ENCODE measurements at regions not wholly inside any gene's neighbourhood (a gene's known extent, or its start where the extent isn't known, plus 50 kb on each side); places are given as distances from the start of the nearest gene placed in this dataset.

- DNase-seq = no peak
Observed at GRCh38 chr9:8186560-8186959, 387.0 kb upstream of the DMAC1 start.

- DNase-seq = no peak
Observed at GRCh38 chr9:8183618-8184017, 384.0 kb upstream of the DMAC1 start.

- peak; percentile 53 to 62 for DNase-seq
Observed at GRCh38 chr9:8179381-8180053, 379.9 kb upstream of the DMAC1 start.

GRCh38 chr9:8172000-8172399, 372.4 kb upstream of the DMAC1 start:
- DNase-seq = no peak

- DNase-seq = no peak
Observed at GRCh38 chr9:8168916-8169438, 369.4 kb upstream of the DMAC1 start.

GRCh38 chr9:8160787-8161186, 361.2 kb upstream of the DMAC1 start:
- no peak for DNase-seq

GRCh38 chr9:8158574-8158973, 359.0 kb upstream of the DMAC1 start:
- no peak for DNase-seq

- no peak for DNase-seq
Observed at GRCh38 chr9:8157683-8158324, 358.2 kb upstream of the DMAC1 start.

GRCh38 chr9:8156346-8156745, 356.8 kb upstream of the DMAC1 start:
- DNase-seq = no peak

GRCh38 chr9:8155706-8156105, 356.1 kb upstream of the DMAC1 start:
- no peak for DNase-seq

GRCh38 chr9:8143677-8144076, 344.1 kb upstream of the DMAC1 start:
- DNase-seq = peak in 1 of 2 experiments; percentile 12

GRCh38 chr9:8140557-8140956, 341.0 kb upstream of the DMAC1 start:
- peak; percentile 28 to 76 for DNase-seq

GRCh38 chr9:8139756-8140155, 340.2 kb upstream of the DMAC1 start:
- DNase-seq = no peak

- no peak for DNase-seq
Observed at GRCh38 chr9:8136477-8136876, 336.9 kb upstream of the DMAC1 start.

GRCh38 chr9:8134635-8135034, 335.1 kb upstream of the DMAC1 start:
- DNase-seq = no peak

- DNase-seq = no peak
Observed at GRCh38 chr9:8133606-8134005, 334.0 kb upstream of the DMAC1 start.

- no peak for DNase-seq
Observed at GRCh38 chr9:8115570-8115969, 316.0 kb upstream of the DMAC1 start.

- no peak for DNase-seq
Observed at GRCh38 chr9:8114826-8115225, 315.2 kb upstream of the DMAC1 start.

- no peak for DNase-seq
Observed at GRCh38 chr9:8106362-8106761, 306.8 kb upstream of the DMAC1 start.

GRCh38 chr9:8101607-8102006, 302.0 kb upstream of the DMAC1 start:
- no peak for DNase-seq

GRCh38 chr9:8096091-8096490, 296.5 kb upstream of the DMAC1 start:
- DNase-seq = no peak

- peak; percentile 92 to 99 for DNase-seq
Observed at GRCh38 chr9:8095672-8096086, 296.1 kb upstream of the DMAC1 start.

GRCh38 chr9:8088477-8088876, 288.9 kb upstream of the DMAC1 start:
- no peak for DNase-seq

- peak; percentile 58 to 83 for DNase-seq
Observed at GRCh38 chr9:8085986-8086385, 286.4 kb upstream of the DMAC1 start.
